ENCODE measurements at regions not wholly inside any gene's neighbourhood (a gene's known extent, or its start where the extent isn't known, plus 50 kb on each side); places are given as distances from the start of the nearest gene placed in this dataset.

DNA sequence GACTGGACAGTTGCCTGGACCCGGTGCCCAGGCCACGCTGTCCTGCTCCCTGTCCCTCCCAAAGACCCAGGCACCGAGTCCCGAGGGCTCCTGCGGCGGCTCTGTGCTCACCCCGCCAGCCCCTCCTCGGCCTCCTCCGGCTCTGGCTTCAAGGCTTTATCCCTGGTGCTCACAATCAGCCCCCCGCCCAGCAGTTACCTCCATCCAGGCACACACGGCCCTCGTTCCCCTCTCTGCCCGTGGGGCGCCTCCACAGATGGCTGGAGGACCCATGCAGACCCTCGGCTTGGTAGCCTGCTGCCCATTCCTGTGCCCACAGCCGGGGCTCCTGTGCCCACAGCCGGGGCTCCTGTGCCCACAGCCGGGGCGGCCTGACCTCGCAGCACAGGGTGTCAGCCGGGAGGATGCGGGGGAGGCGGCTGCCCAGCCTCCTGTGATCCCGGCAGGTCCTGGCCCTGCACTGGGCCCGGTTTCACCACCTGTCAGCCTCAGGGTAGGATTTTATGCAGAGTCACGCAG, 52.3 kb upstream of the COL18A1 start:
- TF ChIP-seq SUZ12 (IDR thresholded peaks at IDR 0.05; ENCODE audit: extremely low read depth, insufficient read depth, insufficient read length) (no peak), YY1 (IDR thresholded peaks at IDR 0.05; ENCODE audit: insufficient read depth, insufficient read length) (no peak), ZNF274 (IDR thresholded peaks at IDR 0.05; ENCODE audit: low read depth, low read length) (no peak)
- H3K9ac ChIP-seq (ENCODE audit: insufficient read length, low read depth), result peak overlapping the region; percentile 18
- H3K36me3 ChIP-seq (ENCODE audit: insufficient read depth, insufficient read length, low read length), result no peaks in the 10 kb centered on the region
- no peak for DNase-seq (ENCODE audit: low read depth, low spot score)
- H3K4me1 ChIP-seq (ENCODE audit: insufficient read depth, insufficient read length), result peaks cover 38% of the 10 kb centered on the region
- H3K9me3 ChIP-seq (ENCODE audit: insufficient read depth, low read length), result no peaks in the 10 kb centered on the region
- no peak overlapping the region for H3K4me3 ChIP-seq (ENCODE audit: insufficient read length, low read depth)
- H3K27me3 ChIP-seq (ENCODE audit: insufficient read depth, insufficient read length), result peaks cover 3% of the 10 kb centered on the region

DNA sequence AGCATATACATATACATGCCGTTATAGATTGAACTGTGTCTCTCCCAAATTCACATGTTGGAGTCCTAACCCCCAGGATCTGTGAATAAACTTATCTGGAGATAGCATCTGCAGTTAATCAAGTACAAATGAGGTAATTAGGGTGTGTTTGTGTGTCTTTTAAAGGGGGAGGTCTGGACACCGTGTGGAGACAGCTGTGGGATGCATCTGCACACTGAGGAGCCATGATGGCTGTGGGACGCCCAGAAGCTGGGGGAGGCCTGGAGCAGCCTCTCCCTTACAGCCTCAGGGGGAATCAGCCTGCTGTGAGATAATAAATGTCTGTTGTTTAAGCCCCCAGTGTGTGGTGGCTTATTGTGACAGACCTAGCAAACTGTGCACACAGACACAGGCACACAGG, 51.8 kb upstream of the COL18A1 start:
- peaks cover 33% of the 10 kb centered on the region for H3K4me1 ChIP-seq (ENCODE audit: insufficient read depth, insufficient read length)
- no peaks in the 10 kb centered on the region for H3K36me3 ChIP-seq (ENCODE audit: insufficient read depth, insufficient read length, low read length)
- no peak overlapping the region for H3K9ac ChIP-seq (ENCODE audit: insufficient read length, low read depth)
- no peak for DNase-seq (ENCODE audit: low read depth, low spot score)
- H3K27me3 ChIP-seq (ENCODE audit: insufficient read depth, insufficient read length), result no peaks in the 10 kb centered on the region
- H3K4me3 ChIP-seq (ENCODE audit: insufficient read length, low read depth), result no peak overlapping the region
- TF ChIP-seq SUZ12 (IDR thresholded peaks at IDR 0.05; ENCODE audit: extremely low read depth, insufficient read depth, insufficient read length) (no peak), ZNF274 (IDR thresholded peaks at IDR 0.05; ENCODE audit: low read depth, low read length) (no peak), YY1 (IDR thresholded peaks at IDR 0.05; ENCODE audit: insufficient read depth, insufficient read length) (no peak)
- H3K9me3 ChIP-seq (ENCODE audit: insufficient read depth, low read length), result no peaks in the 10 kb centered on the region

DNA sequence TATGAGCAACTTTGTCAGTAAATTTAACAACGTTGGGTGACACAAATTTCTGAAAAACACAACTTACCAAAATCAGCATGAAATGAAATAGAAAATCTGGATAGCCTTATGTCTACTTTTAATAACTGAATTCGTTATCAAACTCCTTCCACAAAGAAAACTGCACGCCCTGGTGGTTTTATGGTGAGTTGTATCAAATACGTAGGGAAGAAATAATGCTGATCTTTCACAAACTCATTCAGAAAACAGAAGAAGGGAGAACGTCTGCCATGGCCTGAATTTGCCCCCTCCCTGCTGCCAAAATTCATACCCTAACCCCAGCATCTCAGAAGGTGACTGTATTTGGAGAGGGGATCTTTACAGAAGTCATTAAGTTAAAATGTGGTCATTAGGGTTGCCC, 50.0 kb upstream of the COL18A1 start:
- no peak for DNase-seq (ENCODE audit: low read depth, low spot score)
- Histone ChIP-seq H3K27me3 (ENCODE audit: insufficient read depth, insufficient read length) (no peaks in the 10 kb centered on the region), H3K36me3 (ENCODE audit: insufficient read depth, insufficient read length, low read length) (no peaks in the 10 kb centered on the region), H3K9me3 (ENCODE audit: insufficient read depth, low read length) (no peaks in the 10 kb centered on the region), H3K4me1 (ENCODE audit: insufficient read depth, insufficient read length) (peaks cover 32% of the 10 kb centered on the region), H3K9ac (ENCODE audit: insufficient read length, low read depth) (no peak overlapping the region), H3K4me3 (ENCODE audit: insufficient read length, low read depth) (no peak overlapping the region)
- TF ChIP-seq ZNF274 (IDR thresholded peaks at IDR 0.05; ENCODE audit: low read depth, low read length) (no peak), YY1 (IDR thresholded peaks at IDR 0.05; ENCODE audit: insufficient read depth, insufficient read length) (no peak), SUZ12 (IDR thresholded peaks at IDR 0.05; ENCODE audit: extremely low read depth, insufficient read depth, insufficient read length) (no peak)

Data from NT2/D1 (cell line).